ENCODE measurements at regions not wholly inside any gene's neighbourhood (a gene's known extent, or its start where the extent isn't known, plus 50 kb on each side); places are given as distances from the start of the nearest gene placed in this dataset.
"Not testable (repeated sequence)": the region's sequence is repeated elsewhere in the genome, so short reads cannot be mapped to it uniquely, and the experiment has no call there.

- no peaks in the 10 kb centered on the region for H3F3A ChIP-seq (ENCODE audit: insufficient read depth)
- H3K4me2 ChIP-seq (ENCODE audit: low read depth, low read length, poor library complexity, severe bottlenecking) = no peak overlapping the region
- TF ChIP-seq EZH2phosphoT487 (conservative IDR thresholded peaks at IDR 0.05; ENCODE audit: low read length) = no peak
- TF ChIP-seq, protein P1, sequence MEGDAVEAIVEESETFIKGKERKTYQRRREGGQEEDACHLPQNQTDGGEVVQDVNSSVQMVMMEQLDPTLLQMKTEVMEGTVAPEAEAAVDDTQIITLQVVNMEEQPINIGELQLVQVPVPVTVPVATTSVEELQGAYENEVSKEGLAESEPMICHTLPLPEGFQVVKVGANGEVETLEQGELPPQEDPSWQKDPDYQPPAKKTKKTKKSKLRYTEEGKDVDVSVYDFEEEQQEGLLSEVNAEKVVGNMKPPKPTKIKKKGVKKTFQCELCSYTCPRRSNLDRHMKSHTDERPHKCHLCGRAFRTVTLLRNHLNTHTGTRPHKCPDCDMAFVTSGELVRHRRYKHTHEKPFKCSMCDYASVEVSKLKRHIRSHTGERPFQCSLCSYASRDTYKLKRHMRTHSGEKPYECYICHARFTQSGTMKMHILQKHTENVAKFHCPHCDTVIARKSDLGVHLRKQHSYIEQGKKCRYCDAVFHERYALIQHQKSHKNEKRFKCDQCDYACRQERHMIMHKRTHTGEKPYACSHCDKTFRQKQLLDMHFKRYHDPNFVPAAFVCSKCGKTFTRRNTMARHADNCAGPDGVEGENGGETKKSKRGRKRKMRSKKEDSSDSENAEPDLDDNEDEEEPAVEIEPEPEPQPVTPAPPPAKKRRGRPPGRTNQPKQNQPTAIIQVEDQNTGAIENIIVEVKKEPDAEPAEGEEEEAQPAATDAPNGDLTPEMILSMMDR (IDR thresholded peaks at IDR 0.05; ENCODE audit: insufficient read depth, low read length, poor library complexity, severe bottlenecking) = no peak
- H2AFZ ChIP-seq (ENCODE audit: low read depth, low read length, severe bottlenecking) = no peak overlapping the region
- H3K4me3 ChIP-seq (ENCODE audit: insufficient read depth, low read length, poor library complexity, severe bottlenecking) = no peak overlapping the region
- H3K36me3 ChIP-seq (ENCODE audit: low read length) = no peaks in the 10 kb centered on the region
- peaks cover 7% of the 10 kb centered on the region; the same call in 1 of the 2 replicates for H3K9me3 ChIP-seq (ENCODE audit: insufficient read depth, low read length)
- H3K27ac ChIP-seq (ENCODE audit: low read depth, low read length) = no peak overlapping the region
- no peaks in the 10 kb centered on the region for H4K20me1 ChIP-seq (ENCODE audit: low read depth, low read length)
- no peaks in the 10 kb centered on the region for H3K9me2 ChIP-seq (replicated peaks; ENCODE audit: insufficient read depth, low read length)
- H3K9ac ChIP-seq (ENCODE audit: low read length) = no peak overlapping the region
- H3K79me2 ChIP-seq (ENCODE audit: insufficient read depth, low read length) = no peaks in the 10 kb centered on the region
- no peaks in the 10 kb centered on the region for H3K27me3 ChIP-seq (ENCODE audit: low read length)
These were observed 141.4 kb downstream of the MMUT start for GRCh38 chr6:49321561-49322072.

DNA sequence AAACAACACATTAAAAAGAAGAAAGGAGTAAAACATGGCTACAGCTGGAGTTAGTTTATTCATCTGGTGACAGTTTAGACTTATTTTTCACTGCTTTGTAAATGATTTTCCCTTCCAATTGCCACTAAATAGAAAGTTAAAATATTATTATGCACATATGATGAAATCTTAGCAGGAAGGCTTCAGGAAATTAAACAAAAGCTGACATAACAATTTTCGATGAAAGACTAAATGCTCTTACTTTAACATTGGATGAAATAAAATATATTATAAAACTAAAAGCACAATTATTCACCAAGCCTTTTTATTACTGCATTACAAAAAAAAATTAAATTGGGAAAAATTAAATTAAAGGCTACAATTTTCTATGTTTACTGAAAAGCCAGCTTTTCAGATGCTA, 158.0 kb downstream of the MMUT start:
- H3K9me3 ChIP-seq (ENCODE audit: insufficient read depth, low read length) = no peaks in the 10 kb centered on the region
- no peak overlapping the region for H3K4me2 ChIP-seq (ENCODE audit: low read depth, low read length, poor library complexity, severe bottlenecking)
- H4K20me1 ChIP-seq (ENCODE audit: low read depth, low read length) = no peaks in the 10 kb centered on the region
- H3K9ac ChIP-seq (ENCODE audit: low read length) = no peak overlapping the region
- no peaks in the 10 kb centered on the region for H3K79me2 ChIP-seq (ENCODE audit: insufficient read depth, low read length)
- no peaks in the 10 kb centered on the region for H3K9me2 ChIP-seq (replicated peaks; ENCODE audit: insufficient read depth, low read length)
- H3K4me3 ChIP-seq (ENCODE audit: insufficient read depth, low read length, poor library complexity, severe bottlenecking) = no peak overlapping the region
- H3F3A ChIP-seq (ENCODE audit: insufficient read depth) = no peaks in the 10 kb centered on the region
- H3K27me3 ChIP-seq (ENCODE audit: low read length) = no peaks in the 10 kb centered on the region
- no peak overlapping the region for H2AFZ ChIP-seq (ENCODE audit: low read depth, low read length, severe bottlenecking)
- no peaks in the 10 kb centered on the region for H3K36me3 ChIP-seq (ENCODE audit: low read length)
- H3K27ac ChIP-seq (ENCODE audit: low read depth, low read length) = no peak overlapping the region
- no peak for TF ChIP-seq EZH2phosphoT487 (conservative IDR thresholded peaks at IDR 0.05; ENCODE audit: low read length)
- TF ChIP-seq, protein P1 (IDR thresholded peaks at IDR 0.05; ENCODE audit: insufficient read depth, low read length, poor library complexity, severe bottlenecking) = no peak

DNA sequence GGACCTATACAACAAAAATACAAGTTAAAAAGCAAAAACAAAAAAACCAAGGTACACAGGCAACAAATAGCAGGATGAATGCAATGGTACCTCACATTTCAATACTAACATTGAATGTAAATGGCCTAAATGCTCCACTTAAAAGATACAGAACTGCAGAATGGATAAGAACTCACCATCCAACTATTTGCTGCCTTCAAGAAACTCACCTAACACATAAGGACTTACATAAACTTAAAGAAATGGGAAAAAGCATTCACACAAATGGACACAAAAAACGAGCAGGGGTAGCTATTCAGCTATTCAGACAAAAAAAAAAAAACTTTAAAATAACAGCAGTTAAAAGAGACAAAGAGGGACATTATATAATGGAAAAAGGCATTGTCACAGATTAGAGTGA, 158.7 kb downstream of the MMUT start:
- not testable (repeated sequence) for H2AFZ ChIP-seq (ENCODE audit: low read depth, low read length, severe bottlenecking); H3K36me3 ChIP-seq (ENCODE audit: low read length); H3K9me3 ChIP-seq (ENCODE audit: insufficient read depth, low read length); H3K79me2 ChIP-seq (ENCODE audit: insufficient read depth, low read length); H4K20me1 ChIP-seq (ENCODE audit: low read depth, low read length); H3K9me2 ChIP-seq (replicated peaks; ENCODE audit: insufficient read depth, low read length); H3K9ac ChIP-seq (ENCODE audit: low read length); H3K27ac ChIP-seq (ENCODE audit: low read depth, low read length); H3K4me3 ChIP-seq (ENCODE audit: insufficient read depth, low read length, poor library complexity, severe bottlenecking); H3K27me3 ChIP-seq (ENCODE audit: low read length); H3F3A ChIP-seq (ENCODE audit: insufficient read depth); H3K4me2 ChIP-seq (ENCODE audit: low read depth, low read length, poor library complexity, severe bottlenecking)

DNA sequence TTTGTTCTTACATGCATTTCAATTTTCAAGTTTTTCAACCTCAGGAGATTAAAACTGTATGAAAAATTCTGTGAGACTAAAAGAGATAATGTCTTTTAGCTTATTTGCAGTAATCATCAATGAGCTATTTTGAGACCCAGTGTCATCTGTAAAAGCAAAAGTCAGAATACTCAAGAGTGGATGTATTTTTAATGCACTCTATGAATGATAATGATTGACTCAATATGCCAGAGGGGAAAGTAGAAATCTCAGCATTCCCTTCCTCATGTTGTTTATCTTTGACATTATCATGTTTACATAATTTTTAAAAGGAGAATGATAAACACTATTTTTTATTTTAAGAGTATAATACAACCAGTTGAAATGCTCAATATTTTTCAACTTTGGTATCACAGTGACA, 162.1 kb downstream of the MMUT start:
- TF ChIP-seq, protein P1 (IDR thresholded peaks at IDR 0.05; ENCODE audit: insufficient read depth, low read length, poor library complexity, severe bottlenecking) = no peak
- TF ChIP-seq EZH2phosphoT487 (conservative IDR thresholded peaks at IDR 0.05; ENCODE audit: low read length) = no peak
- Histone ChIP-seq H3F3A (ENCODE audit: insufficient read depth) (no peaks in the 10 kb centered on the region), H3K79me2 (ENCODE audit: insufficient read depth, low read length) (no peaks in the 10 kb centered on the region), H3K36me3 (ENCODE audit: low read length) (no peaks in the 10 kb centered on the region), H3K9ac (ENCODE audit: low read length) (no peak overlapping the region), H3K27ac (ENCODE audit: low read depth, low read length) (no peak overlapping the region), H3K9me3 (ENCODE audit: insufficient read depth, low read length) (no peaks in the 10 kb centered on the region), H3K9me2 (replicated peaks; ENCODE audit: insufficient read depth, low read length) (no peaks in the 10 kb centered on the region), H3K27me3 (ENCODE audit: low read length) (no peaks in the 10 kb centered on the region), H4K20me1 (ENCODE audit: low read depth, low read length) (no peaks in the 10 kb centered on the region), H3K4me2 (ENCODE audit: low read depth, low read length, poor library complexity, severe bottlenecking) (no peak overlapping the region), H3K4me3 (ENCODE audit: insufficient read depth, low read length, poor library complexity, severe bottlenecking) (no peak overlapping the region), H2AFZ (ENCODE audit: low read depth, low read length, severe bottlenecking) (no peak overlapping the region)
